ENCODE measurements at regions not wholly inside any gene's neighbourhood (a gene's known extent, or its start where the extent isn't known, plus 50 kb on each side); places are given as distances from the start of the nearest gene placed in this dataset.
"Not testable (repeated sequence)": the region's sequence is repeated elsewhere in the genome, so short reads cannot be mapped to it uniquely, and the experiment has no call there.

- no peaks in the 10 kb centered on the region for H3K27me3 ChIP-seq (ENCODE audit: low read depth)
- H3K9me3 ChIP-seq, result no peaks in the 10 kb centered on the region
- no peak for DNase-seq (ENCODE audit: low spot score in 2 of 2)
- no peak overlapping the region for H3K4me3 ChIP-seq
- in situ Hi-C loops (cut with MboI; ENCODE audit: low sequenced_read_pairs), result no loop called here
- no peaks in the 10 kb centered on the region for H3K36me3 ChIP-seq (replicated peaks)
- H3K4me1 ChIP-seq, result peaks cover 17% of the 10 kb centered on the region
Measured at GRCh38 chr4:171007618-171008390, 805.4 kb upstream of the GALNTL6 start.

- in situ Hi-C loops (cut with MboI; ENCODE audit: low sequenced_read_pairs), result no loop called here
- Histone ChIP-seq H3K4me1 (0 out of 2 replicates have a peak, but pooled peaks cover under 1% of the 10 kb centered on the region), H3K27me3 (ENCODE audit: low read depth) (no peaks in the 10 kb centered on the region), H3K4me3 (no peak overlapping the region), H3K36me3 (replicated peaks) (no peaks in the 10 kb centered on the region), H3K9me3 (no peaks in the 10 kb centered on the region)
- DNase-seq (ENCODE audit: low spot score in 2 of 2), result no peak
Measured at GRCh38 chr4:171002246-171002645, 811.0 kb upstream of the GALNTL6 start.

GRCh38 chr4:170990989-170991589 lies 822.1 kb upstream of the GALNTL6 start:
- no peak overlapping the region for H3K4me3 ChIP-seq
- peak; percentile 72 to 79 for DNase-seq (ENCODE audit: low spot score in 2 of 2)
- no peaks in the 10 kb centered on the region for H3K36me3 ChIP-seq (replicated peaks)
- in situ Hi-C loops (cut with MboI; ENCODE audit: low sequenced_read_pairs), result no loop called here
- no peaks in the 10 kb centered on the region for H3K27me3 ChIP-seq (ENCODE audit: low read depth)
- H3K4me1 ChIP-seq, result peaks cover 6% of the 10 kb centered on the region; the same call in 1 of the 2 replicates
- no peaks in the 10 kb centered on the region for H3K9me3 ChIP-seq

DNA sequence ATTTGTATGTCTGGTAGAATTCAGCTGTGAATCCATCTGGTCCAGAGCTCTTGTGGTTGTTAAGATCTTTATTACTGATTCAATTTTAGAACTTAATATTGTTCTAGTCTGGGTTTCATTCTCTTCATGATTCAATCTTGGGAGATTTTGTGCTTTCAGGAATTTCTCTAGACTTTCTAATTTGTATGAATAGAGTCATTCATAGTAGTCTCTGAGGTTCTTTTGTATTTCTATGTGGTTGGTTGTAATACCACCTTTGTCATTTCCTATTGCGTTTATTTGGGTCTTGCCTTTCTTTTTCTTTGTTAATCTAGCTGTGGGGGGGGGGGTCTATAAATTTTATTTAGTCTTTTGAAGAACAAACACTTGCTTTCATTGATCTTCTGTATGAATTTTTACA lies 824.8 kb upstream of the GALNTL6 start:
- Histone ChIP-seq H3K9me3 (no peaks in the 10 kb centered on the region), H3K4me3 (no peak overlapping the region), H3K4me1 (peaks cover 6% of the 10 kb centered on the region; the same call in 1 of the 2 replicates), H3K27me3 (ENCODE audit: low read depth) (no peaks in the 10 kb centered on the region), H3K36me3 (replicated peaks) (no peaks in the 10 kb centered on the region)
- DNase-seq (ENCODE audit: low spot score in 2 of 2), result peak in 1 of 2 experiments; percentile 55
- in situ Hi-C loops (cut with MboI; ENCODE audit: low sequenced_read_pairs), result no loop called here

DNA sequence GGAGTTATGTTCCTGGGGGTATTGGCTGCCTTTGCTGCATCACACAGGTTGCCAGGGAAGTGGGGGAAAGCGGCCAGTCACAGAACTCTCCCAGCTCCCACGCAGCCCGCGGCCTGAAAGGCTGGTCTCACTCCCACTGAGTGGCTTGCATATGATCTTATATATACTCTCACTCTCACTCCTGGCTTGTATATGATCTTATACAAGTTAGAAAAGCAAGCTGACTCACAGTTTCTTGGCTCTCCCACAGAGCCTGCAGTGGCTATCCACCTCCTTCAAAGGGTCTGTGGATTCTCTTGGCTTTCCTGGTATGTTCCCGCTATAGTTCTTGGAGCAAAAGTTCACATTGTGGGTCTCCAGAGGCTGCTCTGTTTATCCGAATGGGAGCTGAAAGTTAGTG lies 833.5 kb upstream of the GALNTL6 start:
- Histone ChIP-seq H3K36me3 (replicated peaks) (no peaks in the 10 kb centered on the region), H3K4me1 (no peaks in the 10 kb centered on the region), H3K4me3 (no peak overlapping the region), H3K27me3 (ENCODE audit: low read depth) (no peaks in the 10 kb centered on the region), H3K9me3 (no peaks in the 10 kb centered on the region)
- DNase-seq (ENCODE audit: low spot score in 2 of 2), result no peak
- in situ Hi-C loops (cut with MboI; ENCODE audit: low sequenced_read_pairs), result no loop called here

DNA sequence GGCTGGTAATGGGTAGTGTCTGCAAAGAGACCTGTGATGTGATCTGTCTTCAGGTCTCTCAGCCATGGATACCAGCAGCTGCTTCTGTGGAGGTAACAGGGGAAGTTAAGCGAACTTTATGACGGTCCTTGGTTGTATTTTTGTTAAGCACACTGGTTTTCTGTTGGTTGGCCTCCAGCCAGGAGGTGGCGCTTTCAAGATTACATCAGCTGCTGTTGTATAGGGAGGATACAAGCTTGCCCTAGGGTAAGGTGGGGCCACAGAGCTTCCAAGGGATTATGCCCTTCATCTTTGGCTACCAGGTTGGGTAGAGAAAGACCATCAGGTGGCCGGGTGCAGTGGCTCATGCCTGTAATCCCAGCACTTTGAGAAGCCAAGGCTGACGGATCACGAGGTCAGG lies 834.2 kb upstream of the GALNTL6 start:
- H3K4me1 ChIP-seq, result no peaks in the 10 kb centered on the region
- H3K4me3 ChIP-seq, result no peak overlapping the region
- in situ Hi-C loops (cut with MboI; ENCODE audit: low sequenced_read_pairs), result no loop called here
- no peaks in the 10 kb centered on the region for H3K9me3 ChIP-seq
- peak in 1 of 2 experiments; percentile 14 for DNase-seq (ENCODE audit: low spot score in 2 of 2)
- H3K36me3 ChIP-seq (replicated peaks), result no peaks in the 10 kb centered on the region
- no peaks in the 10 kb centered on the region for H3K27me3 ChIP-seq (ENCODE audit: low read depth)

GRCh38 chr4:170949084-170949483 lies 859.3 kb upstream of the AADAT start:
- in situ Hi-C loops (cut with MboI; ENCODE audit: low sequenced_read_pairs), result no loop called here
- Histone ChIP-seq H3K9me3 (no peaks in the 10 kb centered on the region), H3K4me3 (no peak overlapping the region)

GRCh38 chr4:170940043-170940724 lies 850.4 kb upstream of the AADAT start:
- H3K4me1 ChIP-seq, result no peaks in the 10 kb centered on the region
- DNase-seq (ENCODE audit: low spot score in 2 of 2), result no peak
- no peaks in the 10 kb centered on the region for H3K9me3 ChIP-seq
- no peaks in the 10 kb centered on the region for H3K36me3 ChIP-seq (replicated peaks)
- in situ Hi-C loops (cut with MboI; ENCODE audit: low sequenced_read_pairs), result no loop called here
- no peaks in the 10 kb centered on the region for H3K27me3 ChIP-seq (ENCODE audit: low read depth)
- no peak overlapping the region for H3K4me3 ChIP-seq

More at GRCh38 chr4:170949084-170949483, 859.3 kb upstream of the AADAT start:
- no peaks in the 10 kb centered on the region for H3K4me1 ChIP-seq
- H3K27me3 ChIP-seq (ENCODE audit: low read depth), result no peaks in the 10 kb centered on the region
- no peak for DNase-seq (ENCODE audit: low spot score in 2 of 2)
- no peaks in the 10 kb centered on the region for H3K36me3 ChIP-seq (replicated peaks)

- H3K36me3 ChIP-seq (replicated peaks), result no peaks in the 10 kb centered on the region
- in situ Hi-C loops (cut with MboI; ENCODE audit: low sequenced_read_pairs), result no loop called here
- no peaks in the 10 kb centered on the region for H3K27me3 ChIP-seq (ENCODE audit: low read depth)
- no peak overlapping the region for H3K4me3 ChIP-seq
- no peaks in the 10 kb centered on the region for H3K9me3 ChIP-seq
- no peak for DNase-seq (ENCODE audit: low spot score in 2 of 2)
- no peaks in the 10 kb centered on the region for H3K4me1 ChIP-seq
Measured at GRCh38 chr4:170938588-170938987, 848.8 kb upstream of the AADAT start.

DNA sequence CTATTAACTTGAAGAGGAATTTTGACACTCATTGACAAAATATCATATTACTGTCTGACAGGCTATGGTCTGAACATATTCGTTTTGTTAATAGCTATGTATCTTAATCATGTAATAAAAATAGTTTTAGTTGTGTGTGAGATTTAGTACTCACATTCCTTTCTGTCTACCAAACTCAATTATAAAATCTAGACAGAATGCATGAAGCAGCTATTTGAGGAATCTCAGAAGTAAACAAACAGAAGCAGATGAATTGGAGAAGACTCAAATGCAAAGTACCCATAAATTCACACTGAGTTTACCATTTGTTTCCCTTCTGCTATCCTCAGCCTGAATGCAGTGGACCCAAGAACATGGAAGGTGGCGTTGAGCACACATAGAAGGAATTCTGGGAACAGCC lies 841.6 kb upstream of the AADAT start:
- H3K4me1 ChIP-seq, result no peaks in the 10 kb centered on the region
- H3K27me3 ChIP-seq (ENCODE audit: low read depth), result no peaks in the 10 kb centered on the region
- DNase-seq (ENCODE audit: low spot score in 2 of 2), result no peak
- H3K36me3 ChIP-seq (replicated peaks), result no peaks in the 10 kb centered on the region
- no peak overlapping the region for H3K4me3 ChIP-seq
- H3K9me3 ChIP-seq, result no peaks in the 10 kb centered on the region
- in situ Hi-C loops (cut with MboI; ENCODE audit: low sequenced_read_pairs), result no loop called here

DNA sequence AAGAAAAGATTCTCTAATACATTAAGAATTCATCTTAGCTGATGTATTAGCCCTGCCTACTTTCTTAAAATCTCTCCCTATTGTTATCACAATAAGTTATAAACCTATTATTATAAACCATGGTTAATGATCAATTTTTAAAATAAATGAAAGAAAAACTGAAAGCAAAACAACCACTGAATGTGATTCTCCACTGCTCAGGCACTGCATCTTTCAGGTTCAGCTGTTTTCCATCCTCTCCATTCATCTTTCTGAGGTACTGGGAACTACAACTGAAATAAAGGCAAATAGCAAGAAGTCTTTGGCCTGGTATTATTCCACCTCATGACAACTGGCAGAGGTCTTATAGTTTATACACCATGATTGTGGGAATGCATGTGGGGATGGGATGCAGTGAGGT lies 798.9 kb upstream of the AADAT start:
- H3K36me3 ChIP-seq (replicated peaks), result no peaks in the 10 kb centered on the region
- in situ Hi-C loops (cut with MboI; ENCODE audit: low sequenced_read_pairs), result no loop called here

GRCh38 chr4:170887396-170887795 lies 797.6 kb upstream of the AADAT start:
- Histone ChIP-seq H3K27me3 (ENCODE audit: low read depth) (no peaks in the 10 kb centered on the region), H3K36me3 (replicated peaks) (no peaks in the 10 kb centered on the region), H3K4me1 (peaks cover 24% of the 10 kb centered on the region), H3K4me3 (no peak overlapping the region), H3K9me3 (no peaks in the 10 kb centered on the region)
- in situ Hi-C loops (cut with MboI; ENCODE audit: low sequenced_read_pairs), result no loop called here
- peak in 1 of 2 experiments; percentile 13 for DNase-seq (ENCODE audit: low spot score in 2 of 2)

More for the DNA sequence above, 798.9 kb upstream of the AADAT start:
- Histone ChIP-seq H3K27me3 (ENCODE audit: low read depth) (no peaks in the 10 kb centered on the region), H3K4me3 (no peak overlapping the region), H3K9me3 (no peaks in the 10 kb centered on the region), H3K4me1 (peaks cover 29% of the 10 kb centered on the region)
- no peak for DNase-seq (ENCODE audit: low spot score in 2 of 2)

DNA sequence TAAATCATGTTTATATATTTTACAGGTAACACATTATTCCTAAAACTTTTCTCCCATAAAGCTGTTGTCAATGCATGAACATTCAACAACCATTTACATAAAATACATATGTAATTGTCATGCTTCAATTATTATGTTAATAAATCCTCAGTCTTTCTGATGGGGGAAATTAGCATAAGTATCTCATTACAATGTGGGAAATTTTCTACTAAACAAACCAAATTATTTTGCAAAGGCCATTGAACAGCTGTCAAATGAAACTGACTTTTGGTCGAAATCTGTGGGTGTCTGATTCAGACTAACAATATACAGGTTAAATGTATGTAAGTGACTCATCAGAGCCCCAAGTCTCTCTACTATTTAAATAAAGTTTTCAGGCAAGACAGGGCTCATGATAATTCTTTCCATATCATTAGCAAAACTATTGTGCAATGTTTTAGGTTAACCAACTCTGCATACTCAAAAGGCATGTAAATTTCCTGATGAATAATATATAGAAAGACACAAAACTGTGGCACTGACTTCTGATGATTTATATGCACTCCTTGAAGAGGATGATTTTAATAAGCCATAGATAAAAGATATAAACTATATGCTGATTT lies 795.3 kb upstream of the AADAT start:
- H3K9me3 ChIP-seq, result no peaks in the 10 kb centered on the region

DNA sequence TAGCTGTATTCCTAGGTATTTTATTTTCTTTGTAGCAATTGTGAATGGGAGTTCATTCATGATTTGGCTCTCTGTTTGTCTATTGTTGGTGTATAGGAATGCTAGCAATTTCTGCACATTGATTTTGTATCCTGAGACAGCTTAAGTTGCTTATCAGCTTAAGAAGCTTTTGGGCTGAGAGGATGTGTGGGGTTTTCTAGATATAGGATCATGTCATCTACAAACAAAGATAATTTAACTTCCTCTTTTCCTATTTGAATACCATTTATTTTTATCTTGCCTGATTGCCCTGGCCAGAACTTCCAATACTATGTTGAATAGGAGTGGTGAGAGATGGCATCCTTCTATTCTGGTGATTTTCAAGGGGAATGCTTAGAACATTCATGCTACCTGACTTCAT lies 791.9 kb upstream of the AADAT start:
- H3K36me3 ChIP-seq (replicated peaks); H3K4me3 ChIP-seq; DNase-seq (ENCODE audit: low spot score in 2 of 2); H3K27me3 ChIP-seq (ENCODE audit: low read depth); in situ Hi-C loops (cut with MboI; ENCODE audit: low sequenced_read_pairs); H3K9me3 ChIP-seq: not testable (repeated sequence)
- peaks cover 14% of the 10 kb centered on the region for H3K4me1 ChIP-seq

More for the DNA sequence above, 795.3 kb upstream of the AADAT start:
- peak in 1 of 2 experiments; percentile 65 for DNase-seq (ENCODE audit: low spot score in 2 of 2)
- Histone ChIP-seq H3K27me3 (ENCODE audit: low read depth) (no peaks in the 10 kb centered on the region), H3K4me1 (peaks cover 17% of the 10 kb centered on the region), H3K36me3 (replicated peaks) (no peaks in the 10 kb centered on the region), H3K4me3 (no peak overlapping the region)
- in situ Hi-C loops (cut with MboI; ENCODE audit: low sequenced_read_pairs), result no loop called here
